GM18511 (cell line): ENCODE measurements at regions not wholly inside any gene's neighbourhood (a gene's known extent, or its start where the extent isn't known, plus 50 kb on each side); places are given as distances from the start of the nearest gene placed in this dataset.
A peak's percentile ranks its signal among the peaks of the same experiment; 100 is the strongest.

Experiments
- ATAC-seq: cut with Tn5 transposase; IDR thresholded peaks from one replicate; pipeline ENCODE4 v1.9.1; 2021; ENCODE audit warnings: mild to moderate bottlenecking, moderate library complexity; ENCODE audit not compliant: unreplicated experiment

DNA sequence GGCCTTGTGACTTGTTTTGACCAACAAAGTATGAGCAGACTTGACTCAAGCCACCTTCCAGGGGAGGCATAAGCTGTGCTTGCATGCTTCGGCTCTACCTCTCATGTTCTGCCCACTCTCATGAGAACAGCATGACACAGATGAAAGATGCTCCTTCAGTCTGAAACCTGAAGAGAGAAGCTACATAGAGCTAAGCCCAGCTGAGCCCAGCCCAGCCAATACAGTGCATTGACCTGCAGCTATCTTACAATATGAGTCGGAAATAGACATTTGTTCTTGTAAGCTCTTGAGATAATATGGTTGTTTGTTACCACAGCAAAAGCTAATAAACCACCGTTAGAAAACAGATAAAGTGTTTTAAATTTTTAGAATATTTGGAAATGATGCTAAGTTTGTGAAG, 426.7 kb upstream of the PKDCC start:
- no peak for ATAC-seq

DNA sequence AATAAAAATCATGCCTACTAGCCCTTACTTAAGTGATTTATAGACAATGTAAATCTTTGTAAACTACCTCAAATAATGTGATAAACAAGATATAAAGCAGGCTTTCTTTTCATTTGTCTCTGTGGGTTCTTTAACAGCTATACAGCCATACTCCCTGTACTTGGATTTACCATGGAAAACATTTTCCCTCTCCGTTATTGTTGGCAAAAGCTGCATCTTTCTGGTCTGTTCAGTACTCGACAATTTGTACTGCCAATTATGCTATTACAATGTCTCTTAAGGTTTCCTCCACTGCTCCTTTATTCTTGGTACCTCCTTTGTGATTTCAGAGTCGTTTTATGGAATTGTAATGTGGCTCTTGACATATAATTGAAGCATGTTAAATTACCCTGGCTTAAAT, 426.3 kb upstream of the PKDCC start:
- no peak for ATAC-seq

DNA sequence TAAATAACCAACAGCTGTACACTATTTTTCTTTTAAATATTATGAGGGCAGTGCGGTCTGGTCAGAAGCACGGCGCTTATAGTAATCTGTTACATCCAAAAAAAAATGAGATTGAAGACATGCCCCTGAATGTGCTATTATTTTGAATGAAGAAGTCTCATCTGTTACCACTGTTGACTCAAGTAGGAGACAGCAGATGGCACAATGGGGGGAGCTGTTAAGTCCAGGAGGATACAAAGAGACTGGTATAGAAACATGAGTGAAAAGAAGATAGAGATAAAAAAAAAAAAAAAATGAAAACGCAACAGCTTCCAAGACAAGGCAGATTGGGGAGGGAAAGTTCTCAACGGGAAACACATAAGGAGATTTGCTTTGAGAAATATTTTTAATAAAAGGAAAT, 425.5 kb upstream of the PKDCC start:
- no peak for ATAC-seq

DNA sequence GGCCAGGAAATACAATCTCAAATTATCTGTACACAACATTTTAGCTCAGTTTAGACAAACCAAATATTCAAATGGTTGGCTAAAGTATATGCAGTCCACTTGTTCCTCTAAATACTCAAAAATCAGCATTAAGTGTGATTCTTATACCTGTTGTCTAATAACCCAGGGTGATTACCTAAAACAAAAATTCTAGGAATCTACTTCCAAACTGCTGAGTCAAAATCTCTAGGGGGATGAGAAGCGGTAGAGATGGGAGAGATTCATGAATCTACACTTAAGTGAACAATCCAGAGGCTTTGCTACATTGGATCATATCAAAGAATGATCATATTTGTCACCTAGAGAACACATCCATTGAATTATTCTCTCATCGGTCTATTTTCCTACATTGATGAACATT, 420.9 kb upstream of the PKDCC start:
- no peak for ATAC-seq

DNA sequence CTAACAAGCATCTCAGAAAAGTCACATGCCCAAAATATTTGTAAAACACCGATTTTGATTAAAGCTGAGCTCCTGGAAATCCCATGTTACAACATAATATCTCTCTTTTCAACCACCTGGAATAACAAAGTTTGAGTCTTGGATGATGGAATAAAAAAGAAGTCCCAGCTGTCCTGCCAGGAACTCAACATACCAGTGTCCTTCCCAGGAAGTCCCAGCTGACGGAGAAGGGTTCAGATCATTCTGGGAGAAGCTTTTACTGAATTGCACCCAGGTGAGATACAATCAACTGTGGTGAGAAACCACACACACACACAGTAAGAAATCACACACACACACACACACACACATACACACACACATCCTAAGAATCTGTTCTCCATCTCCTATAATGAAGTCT, 413.1 kb upstream of the PKDCC start:
- no peak for ATAC-seq

DNA sequence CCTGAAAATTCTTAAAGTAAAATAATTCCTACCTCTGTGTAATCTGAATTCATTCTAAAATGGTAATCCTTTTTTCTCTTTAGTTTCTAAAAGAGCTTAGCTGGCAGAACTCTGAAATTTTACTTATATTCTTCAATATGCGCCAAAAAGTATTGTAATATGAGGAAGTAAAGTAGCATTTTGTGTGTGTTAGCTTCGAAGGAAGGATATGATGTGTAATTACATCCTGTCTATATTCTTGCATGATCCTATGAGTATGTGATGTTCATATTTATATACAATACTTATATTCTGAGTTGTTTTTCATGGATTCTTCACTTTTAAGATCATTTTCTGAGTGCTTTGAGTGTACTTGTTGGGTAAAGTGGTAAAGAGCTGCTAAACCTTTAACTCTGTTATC, 402.9 kb upstream of the PKDCC start:
- ATAC-seq: no peak

DNA sequence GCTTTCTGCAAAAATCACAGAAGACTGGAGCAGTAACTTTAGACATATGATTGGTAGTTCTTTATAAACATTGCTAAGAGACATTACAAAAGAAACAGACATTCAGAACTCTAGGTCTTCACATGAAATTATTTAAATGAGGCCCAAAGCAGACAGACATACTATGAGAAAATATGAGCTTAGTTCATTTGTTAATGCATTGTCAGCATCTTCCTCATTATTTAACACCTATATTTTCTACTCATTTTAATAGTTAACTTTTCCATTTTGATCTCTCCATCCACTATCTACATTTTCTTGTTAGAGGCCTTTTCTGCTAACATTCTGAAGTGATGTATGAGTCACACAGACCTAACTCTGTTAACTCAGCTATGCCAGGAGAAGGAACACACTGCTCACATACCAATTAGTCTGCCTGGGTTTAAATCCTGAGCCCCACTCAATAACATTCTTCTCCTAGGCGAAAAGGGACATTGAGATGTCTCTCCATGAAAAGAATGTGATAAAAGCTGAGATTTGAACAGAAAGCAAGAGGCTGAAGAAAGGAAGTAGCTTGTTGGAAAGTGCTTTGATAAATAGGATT, 400.3 kb upstream of the PKDCC start:
- ATAC-seq: no peak

DNA sequence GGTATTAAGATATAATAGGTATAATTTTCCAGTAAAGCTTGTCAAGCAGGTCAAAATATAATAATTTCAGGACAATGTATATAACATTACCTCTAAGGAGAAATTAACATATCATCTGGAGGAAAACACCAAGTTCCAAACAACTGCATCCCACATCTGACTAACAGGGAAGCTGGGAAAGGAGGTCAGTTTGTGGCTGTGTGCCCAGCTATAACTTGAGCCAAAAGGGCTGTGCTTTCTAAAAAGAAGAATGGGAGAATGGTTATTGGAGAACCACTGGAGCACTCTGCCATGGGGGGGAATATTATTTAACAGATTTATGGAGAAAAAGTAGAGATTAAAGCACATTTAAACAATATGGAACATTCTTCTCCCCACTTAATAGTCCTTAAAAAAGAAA, 390.6 kb upstream of the PKDCC start:
- no peak for ATAC-seq

DNA sequence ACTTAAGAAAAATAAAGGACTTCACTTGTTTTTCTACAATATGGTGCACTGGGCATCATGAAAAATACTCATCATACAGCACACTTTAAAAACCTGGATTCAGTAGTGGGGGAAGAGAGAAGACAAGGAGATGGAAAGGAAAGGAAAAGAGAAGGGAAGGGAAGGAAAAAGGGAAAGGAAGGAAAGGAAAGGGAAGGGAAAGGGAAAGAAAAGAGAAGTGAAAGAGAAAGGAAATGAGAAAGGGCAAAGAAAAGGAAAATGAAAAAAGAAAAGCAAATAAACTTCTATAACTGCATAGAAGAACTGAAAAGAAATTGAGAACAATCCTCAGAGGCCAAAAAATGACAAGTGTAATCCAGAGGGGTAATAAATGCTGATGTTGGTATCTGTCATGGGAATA, 388.1 kb upstream of the PKDCC start:
- no peak for ATAC-seq

DNA sequence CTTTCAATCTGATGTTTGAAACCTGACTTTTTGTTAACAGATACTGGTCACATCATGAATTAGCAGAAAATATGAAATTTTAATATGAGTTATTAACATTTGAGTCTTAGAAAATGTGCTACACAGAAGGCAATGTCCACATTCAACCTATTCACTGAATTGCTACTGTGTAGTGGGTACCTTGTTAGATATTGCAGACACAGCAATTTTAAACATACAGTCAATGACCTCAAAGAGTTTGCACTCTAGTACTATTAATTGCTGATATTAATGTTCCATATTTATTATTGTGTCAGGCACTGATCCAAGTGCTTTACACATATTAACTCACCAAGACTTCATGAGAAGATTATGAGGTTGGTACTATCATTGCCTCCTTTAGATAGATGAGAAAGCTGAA, 385.4 kb upstream of the PKDCC start:
- no peak for ATAC-seq

DNA sequence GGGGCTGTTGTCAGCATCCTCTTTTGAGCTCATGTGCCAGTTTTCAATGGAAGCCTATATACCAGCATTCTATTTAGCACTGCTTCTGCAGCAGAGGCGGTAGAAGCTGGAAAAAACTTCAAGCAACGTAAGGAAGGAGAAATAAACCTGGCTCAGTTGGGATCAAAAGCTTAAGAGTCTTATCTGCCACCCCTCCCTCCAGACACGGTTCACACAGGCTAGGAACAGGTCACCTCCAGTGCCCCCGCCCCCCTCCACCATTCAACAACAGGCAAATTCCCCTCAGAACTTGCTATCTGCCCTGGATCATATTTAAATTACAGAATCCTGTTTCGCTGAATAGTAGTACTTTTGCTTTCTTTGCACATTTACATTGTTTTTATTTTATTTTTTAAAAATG, 384.8 kb upstream of the PKDCC start:
- ATAC-seq: no peak

DNA sequence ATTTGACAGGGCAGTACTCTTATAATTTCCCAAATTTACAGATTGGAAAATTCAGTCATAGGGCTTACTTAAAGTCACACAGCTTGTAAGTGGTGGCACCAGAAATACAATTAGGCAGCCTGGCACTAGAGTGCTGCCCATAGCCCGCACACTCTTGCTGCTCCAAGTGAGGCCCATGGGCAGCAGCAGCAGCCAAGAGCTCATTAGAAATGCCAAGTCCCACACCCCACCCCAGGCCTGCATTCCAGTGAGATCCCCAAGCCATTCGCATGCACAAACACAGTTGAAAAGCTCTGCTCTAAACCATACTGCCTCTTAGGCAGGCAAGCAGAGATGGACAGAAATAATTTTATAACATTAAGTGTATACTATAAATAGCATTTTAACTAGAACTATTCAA, 379.3 kb upstream of the PKDCC start:
- no peak for ATAC-seq

DNA sequence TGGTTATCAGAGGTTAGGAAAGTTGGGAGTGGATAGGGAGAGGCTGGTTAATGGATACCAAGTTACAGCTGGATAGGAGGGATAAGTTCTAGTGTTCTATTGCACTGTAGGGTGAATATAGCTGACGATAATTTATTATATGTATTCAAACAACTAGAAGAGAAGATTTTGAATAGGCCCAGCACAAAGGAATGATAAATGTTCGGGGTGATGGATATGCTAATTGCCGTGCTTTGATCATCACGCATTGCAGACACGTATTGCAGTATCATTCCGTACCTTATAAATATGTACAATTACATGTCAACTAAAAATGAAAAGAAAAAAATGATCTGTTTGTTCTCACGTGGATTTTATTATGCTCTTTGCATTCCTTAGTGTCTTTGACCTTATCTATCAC, 369.2 kb upstream of the PKDCC start:
- no peak for ATAC-seq

DNA sequence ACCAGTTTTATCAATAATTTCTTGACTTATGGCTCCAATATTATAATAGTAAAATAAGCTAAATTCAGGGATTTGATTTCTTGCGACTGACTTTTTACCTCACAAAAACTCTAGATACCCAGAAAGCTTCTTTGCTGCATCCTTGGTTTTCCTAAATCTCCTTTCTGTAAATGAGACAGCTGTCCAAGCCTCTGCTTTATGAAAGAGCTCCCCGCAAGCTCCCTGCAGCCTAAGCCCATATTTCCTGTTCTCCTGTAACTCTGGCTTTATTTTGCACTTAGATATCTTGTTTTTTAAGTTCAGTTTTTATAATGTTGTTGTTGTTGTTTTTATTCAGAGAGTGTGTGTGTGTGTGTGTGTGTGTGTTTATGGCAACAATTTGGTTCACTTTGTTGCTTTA, 361.7 kb upstream of the PKDCC start:
- ATAC-seq: no peak

DNA sequence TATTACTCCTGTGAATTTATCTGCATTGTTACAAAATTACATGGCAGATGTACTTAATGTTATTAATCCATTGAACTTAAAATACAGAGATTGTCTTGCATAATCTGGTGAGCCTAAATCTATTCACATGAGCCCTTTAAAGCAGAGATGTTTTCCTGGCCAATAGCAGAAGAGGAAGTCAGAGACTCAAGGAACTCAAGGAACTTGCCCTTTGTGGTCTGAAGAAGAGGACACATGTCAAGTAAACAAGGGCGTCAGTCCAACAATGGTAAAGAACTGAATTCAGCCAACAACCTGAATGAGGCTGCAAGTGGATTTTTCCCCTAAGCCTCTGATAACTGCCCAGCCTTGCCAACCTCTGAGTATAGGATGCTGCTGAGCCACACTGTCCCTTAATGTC, 356.3 kb upstream of the PKDCC start:
- no peak for ATAC-seq

DNA sequence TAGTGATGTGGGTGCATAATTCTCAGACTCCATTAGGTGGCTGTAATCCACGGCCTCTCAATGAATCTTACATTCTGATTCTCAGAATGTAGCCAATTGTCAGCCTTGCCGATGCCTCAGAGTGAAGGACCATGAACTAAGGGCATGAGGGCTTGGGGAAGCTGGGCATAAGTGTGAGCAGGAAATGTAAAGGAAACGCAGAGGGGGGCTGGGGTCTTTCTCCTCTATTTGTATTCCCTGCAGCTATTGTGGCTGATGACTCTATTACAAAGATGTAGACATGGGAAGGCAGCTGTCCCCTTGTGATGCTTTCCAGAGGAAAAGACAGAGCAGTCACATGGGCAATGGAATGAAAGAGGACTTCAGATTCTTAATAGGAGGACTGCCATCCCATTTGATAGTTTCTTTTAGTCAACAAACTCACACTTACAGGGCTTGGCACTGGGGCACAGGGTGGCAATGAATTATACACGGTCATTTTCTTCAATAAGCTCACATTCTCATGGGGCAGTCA, 353.2 kb upstream of the PKDCC start:
- no peak for ATAC-seq

DNA sequence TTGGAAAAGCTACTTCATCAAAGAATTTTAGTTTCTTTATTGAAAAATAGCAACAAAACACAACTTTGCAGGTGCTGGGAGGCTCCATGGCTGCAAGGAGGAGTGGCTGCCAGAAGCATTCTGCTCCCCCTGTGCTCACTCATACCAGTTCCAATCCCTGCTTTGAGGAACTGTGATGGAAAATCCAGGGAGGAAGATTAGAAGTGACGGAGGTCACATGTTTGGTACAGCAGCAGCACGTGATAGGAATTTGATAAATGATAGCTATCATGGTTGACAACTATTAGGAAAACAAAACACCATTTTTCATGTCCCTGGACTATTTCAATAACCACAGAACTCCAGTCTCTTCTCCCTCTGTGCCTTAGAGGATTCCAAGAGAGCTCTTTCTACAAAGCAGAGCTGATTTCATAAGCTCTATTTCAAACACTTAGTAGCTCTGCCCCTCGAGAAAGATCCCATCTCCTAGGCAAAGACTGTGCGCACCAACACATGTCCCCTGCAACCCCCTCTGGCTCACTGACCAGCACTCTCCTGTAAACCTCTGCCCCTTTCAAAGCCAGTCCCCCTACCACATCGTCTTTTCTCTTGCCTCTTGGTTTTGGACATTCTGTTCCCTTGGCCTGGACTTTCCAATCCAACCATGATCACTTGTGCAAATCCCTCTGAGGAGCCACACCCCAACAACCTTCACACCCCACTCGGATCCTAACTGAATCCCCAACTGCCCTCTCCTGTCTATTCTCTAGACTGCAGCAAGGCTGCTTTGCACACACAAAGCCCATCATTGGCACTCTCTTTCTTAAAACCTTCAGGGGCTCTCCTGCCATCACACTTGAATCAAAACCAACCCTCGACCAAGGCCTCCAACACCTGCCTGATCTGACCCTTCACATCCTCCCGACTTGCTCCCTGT, 352.4 kb upstream of the PKDCC start:
- ATAC-seq: no peak

DNA sequence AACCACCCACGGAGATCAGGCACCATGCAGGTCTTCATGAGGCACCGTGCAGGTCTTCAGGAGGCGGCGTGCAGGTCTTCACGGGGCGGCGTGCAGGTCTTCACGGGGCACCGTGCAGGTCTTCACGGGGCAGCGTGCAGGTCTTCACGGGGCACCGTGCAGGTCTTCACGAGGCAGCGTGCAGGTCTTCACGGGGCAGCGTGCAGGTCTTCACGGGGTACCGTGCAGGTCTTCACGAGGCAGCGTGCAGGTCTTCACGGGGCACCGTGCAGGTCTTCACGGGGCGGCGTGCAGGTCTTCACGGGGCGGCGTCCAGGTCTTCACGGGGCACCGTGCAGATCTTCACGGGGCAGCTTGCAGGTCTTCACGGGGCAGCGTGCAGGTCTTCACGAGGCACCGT, 350.4 kb upstream of the PKDCC start:
- no peak for ATAC-seq

DNA sequence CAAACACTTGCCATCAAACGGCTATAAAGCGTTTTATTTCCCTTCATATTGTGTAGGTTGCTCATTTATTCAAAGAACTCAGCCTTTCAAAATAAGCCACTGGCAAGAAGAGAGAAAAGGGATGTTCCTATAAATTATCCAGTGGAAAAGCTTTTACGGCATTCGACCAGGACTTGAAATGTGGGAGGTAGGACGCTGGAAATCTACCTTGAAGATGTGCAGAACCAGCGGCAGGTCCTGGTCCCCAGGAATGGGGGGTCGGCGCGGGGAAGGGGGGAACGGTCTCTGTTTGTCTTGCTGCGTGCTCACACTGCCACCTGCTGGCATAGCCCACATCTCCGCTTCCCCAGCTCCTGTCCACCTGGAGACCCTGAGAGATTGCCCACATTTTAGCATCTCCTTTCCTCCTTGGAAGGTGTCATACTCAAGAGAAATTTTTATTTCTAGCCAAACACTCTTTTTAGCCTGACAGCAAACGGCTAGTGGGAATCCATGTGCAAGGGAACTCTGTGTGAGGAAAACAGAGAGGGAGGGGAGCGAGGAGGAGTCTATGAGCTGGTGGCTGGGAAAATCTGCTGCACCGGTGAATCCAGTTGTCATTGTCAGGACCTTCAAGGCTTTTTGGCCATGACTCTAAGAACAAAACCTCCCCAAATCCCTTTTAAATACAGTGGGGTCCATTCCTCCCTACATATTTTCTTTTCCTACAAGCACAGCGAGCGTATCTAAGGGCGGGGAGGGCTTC, 349.0 kb upstream of the PKDCC start:
- peak; percentile 47 for ATAC-seq

DNA sequence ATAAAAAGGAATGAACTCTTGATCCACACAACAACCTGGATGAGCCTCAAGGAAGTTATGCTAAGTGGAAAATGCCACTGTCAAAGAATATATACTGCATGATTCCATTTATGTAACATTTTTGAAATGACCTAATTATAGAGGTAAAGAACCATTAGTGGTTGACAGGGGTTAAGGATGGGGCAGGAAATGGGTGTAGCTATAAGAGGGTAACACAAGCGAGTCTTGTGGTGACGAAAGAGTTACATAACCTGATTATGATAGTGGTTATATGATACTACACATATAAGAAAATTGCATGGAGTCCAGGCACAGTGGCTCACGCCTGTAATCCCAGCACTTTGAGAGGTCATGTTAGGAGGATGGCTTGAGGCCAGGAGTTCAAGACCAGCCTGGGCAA, 346.6 kb upstream of the PKDCC start:
- no peak for ATAC-seq

DNA sequence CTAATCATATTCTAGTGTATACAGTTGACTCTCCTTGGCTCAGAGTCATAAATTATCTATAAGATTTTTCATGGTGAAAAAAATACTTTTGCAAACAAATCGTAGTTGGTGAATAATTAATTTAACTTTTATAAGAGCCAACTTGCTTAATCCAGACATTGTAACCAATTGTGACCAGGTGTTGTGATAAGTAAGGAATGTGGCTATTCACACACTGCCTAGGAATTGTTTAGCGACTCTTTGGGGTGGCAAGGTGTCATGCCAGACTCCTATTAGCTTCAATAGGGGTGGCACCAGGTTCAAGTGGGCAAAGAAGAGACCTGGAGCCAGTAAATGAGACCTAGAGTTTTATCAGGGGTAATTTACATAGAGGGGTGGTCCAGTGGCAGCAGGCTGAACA, 344.7 kb upstream of the PKDCC start:
- ATAC-seq: no peak

DNA sequence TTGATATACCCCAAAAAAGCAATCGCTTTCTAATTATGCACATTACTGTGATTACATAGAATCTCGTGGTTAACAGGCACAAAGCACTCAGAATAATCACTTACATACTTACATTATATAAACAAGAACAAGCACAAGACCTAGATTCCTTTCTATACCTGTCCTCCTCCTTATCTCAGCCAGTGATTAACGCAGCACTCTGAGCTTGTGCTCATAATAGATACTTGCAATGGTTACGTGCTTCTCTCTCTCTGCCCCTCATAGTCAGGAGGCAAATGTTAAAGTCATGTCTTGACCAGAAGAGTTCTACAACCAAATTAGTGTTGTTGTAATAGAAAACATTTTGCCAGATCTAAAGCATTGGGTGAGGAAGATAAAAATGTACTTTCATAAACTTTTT, 342.2 kb upstream of the PKDCC start:
- no peak for ATAC-seq
